ENCODE measurements at regions not wholly inside any gene's neighbourhood (a gene's known extent, or its start where the extent isn't known, plus 50 kb on each side); places are given as distances from the start of the nearest gene placed in this dataset.

GRCh38 chr1:222375701-222376100 lies 172.2 kb downstream of the HHIPL2 start:
- Histone ChIP-seq H2BK15ac (ENCODE audit: low read depth, low read length) (no peak overlapping the region), H3K23ac (ENCODE audit: insufficient read length, low read depth, low read length) (no peak overlapping the region), H2AFZ (ENCODE audit: low read length) (no peak overlapping the region), H3K27ac (ENCODE audit: insufficient read length, low read depth, low read length) (no peak overlapping the region), H4K8ac (replicated peaks; ENCODE audit: insufficient read length, low read depth, low read length) (no peak overlapping the region), H3K56ac (ENCODE audit: insufficient read length, low read depth, low read length) (no peak overlapping the region), H4K5ac (ENCODE audit: insufficient read length, low read depth, low read length) (no peak overlapping the region), H3T11ph (ENCODE audit: low read length) (no peak overlapping the region), H3K18ac (ENCODE audit: insufficient read length, low read depth, low read length) (no peak overlapping the region), H3K14ac (ENCODE audit: insufficient read depth, low read length) (no peak overlapping the region), H3K79me1 (ENCODE audit: insufficient read depth, low read depth, low read length, poor library complexity, severe bottlenecking) (no peaks in the 10 kb centered on the region), H2BK12ac (ENCODE audit: insufficient read length, low read depth, low read length) (no peak overlapping the region), H2BK120ac (ENCODE audit: low read depth, low read length, poor library complexity, severe bottlenecking) (no peak overlapping the region), H3K79me2 (ENCODE audit: insufficient read depth, low read length) (no peaks in the 10 kb centered on the region), H2AK5ac (ENCODE audit: insufficient read length, low read length) (no peak overlapping the region), H3K9ac (ENCODE audit: extremely low read depth, insufficient read length, low read length) (no peak overlapping the region), H2BK20ac (ENCODE audit: low read depth, low read length, poor library complexity, severe bottlenecking) (no peak overlapping the region), H3K9me3 (ENCODE audit: control insufficient read depth, low read depth, low read length) (no peaks in the 10 kb centered on the region), H4K91ac (ENCODE audit: insufficient read length, low read depth, low read length) (no peak overlapping the region), H3K23me2 (ENCODE audit: insufficient read length, low read depth, low read length, poor library complexity, severe bottlenecking) (no peaks in the 10 kb centered on the region), H3K27me3 (ENCODE audit: insufficient read depth, low read length) (no peaks in the 10 kb centered on the region), H3K4me1 (ENCODE audit: insufficient read depth, low read length) (no peaks in the 10 kb centered on the region), H3K4ac (ENCODE audit: low read depth, low read length) (no peak overlapping the region), H4K20me1 (ENCODE audit: control insufficient read depth, insufficient read depth, insufficient read length) (no peaks in the 10 kb centered on the region), H2BK5ac (ENCODE audit: insufficient read length, low read length) (no peak overlapping the region), H3K4me2 (ENCODE audit: insufficient read depth, insufficient read length, low read length) (no peak overlapping the region)
- no CpG with 5 or more reads among the region's 2 CpGs for WGBS (ENCODE audit: extremely low coverage, insufficient read length, low lambda C conversion rate)
- Mint-ChIP-seq H3K4me3 (no peak overlapping the region), H3K9me3 (peaks cover 0 to 7% of the 10 kb centered on the region in 2 experiments; a peak in 2 of 5 replicates), H3K36me3 (ENCODE audit: insufficient read depth in 1 of 3, low read depth in 3 of 3) (no peaks in the 10 kb centered on the region), H3K27me3 (ENCODE audit: low read depth) (no peaks in the 10 kb centered on the region; the same call in 1 of the 2 replicates), H3K27ac (no peak overlapping the region), H3K4me1 (peaks cover 5 to 11% of the 10 kb centered on the region in 2 experiments; a peak in 3 of 4 replicates)
- DNase-seq = no peak
- no peak for TF ChIP-seq CTCF (conservative IDR thresholded peaks at IDR 0.05)
